ENCODE measurements at regions not wholly inside any gene's neighbourhood (a gene's known extent, or its start where the extent isn't known, plus 50 kb on each side); places are given as distances from the start of the nearest gene placed in this dataset.
"Not testable (repeated sequence)": the region's sequence is repeated elsewhere in the genome, so short reads cannot be mapped to it uniquely, and the experiment has no call there.

DNA sequence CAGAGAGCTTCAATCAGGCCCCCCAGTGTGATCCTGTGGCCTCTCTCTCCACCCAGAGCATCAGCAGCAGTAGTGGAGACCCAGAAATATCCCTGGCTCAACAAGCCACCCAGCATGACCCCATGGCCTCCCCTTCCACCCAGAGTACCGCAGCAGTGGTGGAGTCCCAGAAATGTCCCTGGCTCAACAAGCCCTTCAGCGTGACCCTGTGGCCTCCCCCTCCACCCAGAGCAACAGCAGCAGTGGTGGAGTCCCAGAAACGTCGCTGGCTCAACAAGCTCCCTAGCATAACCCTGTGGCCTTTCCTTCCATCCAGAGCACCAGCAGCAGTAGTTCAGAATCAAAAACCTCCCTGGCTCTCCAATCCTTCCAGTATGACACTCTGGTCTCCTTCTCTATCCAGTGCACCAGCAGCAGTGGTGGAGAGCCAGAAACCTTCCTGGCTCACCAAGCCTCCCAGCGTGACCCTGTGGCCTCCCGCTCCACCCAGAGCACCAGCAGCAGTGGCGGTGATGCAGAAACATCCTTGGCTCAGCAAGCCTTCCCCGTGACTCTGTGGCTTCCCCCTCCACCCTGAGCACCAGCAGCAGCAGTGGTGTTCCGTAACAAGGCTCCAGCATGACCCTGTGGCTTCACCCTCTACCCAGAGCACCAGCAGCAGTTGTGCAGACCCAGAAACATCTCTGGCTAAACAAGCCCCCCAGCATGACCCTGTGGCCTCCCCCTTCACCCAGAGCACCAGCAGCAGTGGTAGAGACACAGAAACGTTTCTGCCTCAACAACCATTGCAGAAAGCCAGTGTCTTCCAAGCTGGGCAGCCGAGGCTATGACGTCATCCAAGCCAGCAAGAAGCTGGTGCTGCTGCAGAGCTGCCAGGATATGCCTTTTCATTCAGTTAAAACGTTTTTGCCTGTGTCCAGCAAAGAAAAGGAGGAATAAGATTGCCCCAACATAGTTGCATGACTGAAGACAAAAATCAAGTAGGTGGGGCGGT, 61.3 kb upstream of the TAMM41 start:
- Histone ChIP-seq H3K4me1 (ENCODE audit: control insufficient read depth, insufficient read depth, low read length) (peaks cover 5% of the 10 kb centered on the region), H3K36me3 (ENCODE audit: control insufficient read depth, insufficient read depth, low read length) (no peaks in the 10 kb centered on the region), H3K27me3 (ENCODE audit: control insufficient read depth, insufficient read depth, low read length) (no peaks in the 10 kb centered on the region), H3K4me3 (ENCODE audit: low read depth, low read length) (no peak overlapping the region), H3K27ac (ENCODE audit: low read depth, low read length) (no peak overlapping the region), H3K9me3 (ENCODE audit: control insufficient read depth, insufficient read depth, low read length) (no peaks in the 10 kb centered on the region)
- DNase-seq (ENCODE audit: low read depth in 4 of 6, low spot score in 6 of 6), result peak in 2 of 6 donors; percentile 35 to 53
- 69% methylated on average over 13 of the region's 14 CpGs for WGBS (ENCODE audit: insufficient coverage)

DNA sequence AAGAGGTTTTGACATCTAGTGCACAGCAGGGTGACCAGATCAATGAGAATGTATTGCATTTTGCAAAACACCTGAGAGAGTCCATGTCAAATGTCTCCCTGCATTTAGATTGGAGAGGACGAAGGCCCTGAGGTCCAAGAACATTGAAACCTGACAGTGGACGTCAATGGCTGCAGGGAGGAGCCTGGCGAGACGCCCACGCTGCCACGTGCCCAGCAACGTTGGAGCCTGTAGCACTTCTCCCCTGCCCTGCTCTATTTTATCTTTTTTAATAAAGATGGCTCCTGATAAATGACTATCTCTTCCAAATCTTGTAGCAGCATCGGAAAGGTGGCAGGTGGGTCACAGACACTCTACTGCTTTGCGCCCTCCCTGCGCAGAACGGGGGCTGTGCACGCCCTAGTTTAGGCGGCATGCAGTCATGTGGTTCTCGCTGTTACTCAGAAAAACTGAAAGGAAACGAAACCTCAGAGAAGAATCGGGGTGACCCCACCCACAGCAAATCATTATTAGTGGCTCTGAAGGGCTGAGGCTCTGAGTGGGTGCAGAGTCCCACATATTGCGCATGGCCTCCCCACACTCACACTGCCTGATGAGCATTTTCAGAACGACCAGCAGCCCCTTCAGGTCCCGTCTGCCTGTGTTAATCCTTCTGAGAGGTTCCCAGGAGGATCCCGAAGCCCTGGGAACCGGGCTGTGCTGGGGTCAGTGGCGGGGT, 62.5 kb upstream of the TAMM41 start:
- H3K4me1 ChIP-seq (ENCODE audit: control insufficient read depth, insufficient read depth, low read length), result peaks cover 5% of the 10 kb centered on the region
- H3K27me3 ChIP-seq (ENCODE audit: control insufficient read depth, insufficient read depth, low read length), result no peaks in the 10 kb centered on the region
- DNase-seq (ENCODE audit: low read depth in 4 of 6, low spot score in 6 of 6), result no peak
- WGBS (ENCODE audit: insufficient coverage), result 76% methylated on average over 7 of the region's 22 CpGs
- H3K27ac ChIP-seq (ENCODE audit: low read depth, low read length), result no peak overlapping the region
- no peak overlapping the region for H3K4me3 ChIP-seq (ENCODE audit: low read depth, low read length)
- no peaks in the 10 kb centered on the region for H3K36me3 ChIP-seq (ENCODE audit: control insufficient read depth, insufficient read depth, low read length)
- H3K9me3 ChIP-seq (ENCODE audit: control insufficient read depth, insufficient read depth, low read length), result no peaks in the 10 kb centered on the region

DNA sequence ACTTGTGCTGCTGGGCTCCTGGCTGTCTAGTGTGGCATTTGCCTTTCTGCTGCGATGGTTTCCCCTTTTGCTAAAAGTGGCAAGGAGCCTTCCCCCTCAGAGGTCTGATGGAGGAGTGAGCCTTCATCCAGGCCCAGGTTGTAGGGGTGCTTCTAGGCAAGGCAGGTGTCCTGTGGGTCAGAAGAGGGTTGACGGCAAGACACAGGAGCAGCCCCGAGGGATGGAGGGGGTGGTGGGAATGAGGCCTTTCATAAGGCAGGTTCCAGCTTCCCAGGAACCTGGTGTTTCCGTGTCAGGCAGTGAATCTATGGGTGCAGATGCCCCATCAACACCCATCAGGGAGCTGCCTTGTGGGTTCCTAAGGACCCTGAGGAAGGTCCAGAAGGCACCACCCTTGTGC, 63.0 kb upstream of the TAMM41 start:
- Histone ChIP-seq H3K4me1 (ENCODE audit: control insufficient read depth, insufficient read depth, low read length) (peaks cover 5% of the 10 kb centered on the region), H3K9me3 (ENCODE audit: control insufficient read depth, insufficient read depth, low read length) (no peaks in the 10 kb centered on the region), H3K4me3 (ENCODE audit: low read depth, low read length) (no peak overlapping the region), H3K27ac (ENCODE audit: low read depth, low read length) (no peak overlapping the region), H3K27me3 (ENCODE audit: control insufficient read depth, insufficient read depth, low read length) (no peaks in the 10 kb centered on the region), H3K36me3 (ENCODE audit: control insufficient read depth, insufficient read depth, low read length) (no peaks in the 10 kb centered on the region)
- no peak for DNase-seq (ENCODE audit: low read depth in 4 of 6, low spot score in 6 of 6)
- 93% methylated on average over 4 of the region's 4 CpGs for WGBS (ENCODE audit: insufficient coverage)

DNA sequence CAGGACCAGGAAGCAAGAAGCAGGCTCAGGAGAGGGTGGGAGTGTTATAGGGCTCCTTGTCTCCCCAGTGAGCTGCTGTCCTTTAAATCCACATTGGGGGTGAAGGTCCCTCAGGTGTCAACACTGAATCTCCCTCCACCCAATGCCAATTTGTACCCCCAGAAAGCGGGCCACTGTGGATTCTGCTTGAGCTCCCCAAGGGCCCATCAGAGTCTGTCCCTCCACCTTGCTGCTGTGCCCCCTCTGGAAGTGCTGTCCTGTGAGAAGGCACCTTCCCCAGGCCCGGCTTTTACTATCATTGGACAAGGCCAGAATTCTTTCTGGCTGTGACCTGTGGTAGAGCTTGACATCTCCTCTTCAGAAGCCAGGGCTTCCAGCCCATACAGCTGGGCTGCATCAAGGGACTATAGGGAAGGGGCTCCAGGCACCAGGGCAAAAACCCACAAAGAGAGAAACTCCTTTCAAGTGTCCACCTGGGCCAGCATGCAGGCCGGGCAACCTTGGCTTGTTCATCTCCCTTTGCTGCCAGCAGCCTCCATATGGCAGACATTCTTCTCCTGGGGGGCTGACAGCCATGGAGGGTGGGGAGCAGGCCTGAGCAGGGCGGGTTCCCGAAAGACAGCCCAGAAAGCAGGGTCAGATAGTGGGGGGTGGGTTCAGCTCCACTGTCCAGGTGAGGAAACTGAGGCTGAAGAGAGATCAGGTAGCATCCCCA, 63.7 kb upstream of the TAMM41 start:
- H3K27ac ChIP-seq (ENCODE audit: low read depth, low read length); H3K36me3 ChIP-seq (ENCODE audit: control insufficient read depth, insufficient read depth, low read length); DNase-seq (ENCODE audit: low read depth in 4 of 6, low spot score in 6 of 6); H3K9me3 ChIP-seq (ENCODE audit: control insufficient read depth, insufficient read depth, low read length); H3K27me3 ChIP-seq (ENCODE audit: control insufficient read depth, insufficient read depth, low read length); H3K4me1 ChIP-seq (ENCODE audit: control insufficient read depth, insufficient read depth, low read length); H3K4me3 ChIP-seq (ENCODE audit: low read depth, low read length): not testable (repeated sequence)
- WGBS (ENCODE audit: insufficient coverage), result 92% methylated on average over 4 of the region's 5 CpGs

DNA sequence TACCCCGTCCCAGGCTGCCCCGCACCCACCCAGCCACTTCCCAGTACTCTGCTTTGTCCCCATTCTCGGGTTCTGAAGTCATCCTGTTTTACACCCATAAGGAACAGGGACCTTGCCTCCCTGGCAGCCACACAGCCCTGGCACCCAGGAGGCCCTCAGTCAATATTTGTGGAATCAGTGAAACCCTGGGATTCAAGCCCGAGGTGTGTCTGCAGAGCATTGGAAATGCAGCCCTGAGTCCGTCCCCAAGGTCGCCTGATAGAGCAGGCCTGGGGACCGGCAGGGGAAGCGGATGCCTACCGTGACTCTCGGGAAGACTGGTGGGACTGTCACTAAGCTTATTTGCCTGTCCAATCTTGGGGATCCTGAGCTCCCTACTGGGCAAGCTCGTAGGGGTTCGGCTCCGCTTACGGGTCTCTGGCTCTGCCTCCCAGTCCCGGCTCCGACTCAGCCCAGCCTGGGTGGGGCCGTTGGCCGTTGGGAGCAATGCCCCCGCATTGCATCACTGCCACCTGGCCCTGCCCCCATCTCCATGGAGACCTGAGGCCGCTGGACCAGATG, 64.4 kb upstream of the TAMM41 start:
- Histone ChIP-seq H3K27me3 (ENCODE audit: control insufficient read depth, insufficient read depth, low read length) (no peaks in the 10 kb centered on the region), H3K27ac (ENCODE audit: low read depth, low read length) (no peak overlapping the region), H3K4me3 (ENCODE audit: low read depth, low read length) (no peak overlapping the region), H3K36me3 (ENCODE audit: control insufficient read depth, insufficient read depth, low read length) (no peaks in the 10 kb centered on the region), H3K9me3 (ENCODE audit: control insufficient read depth, insufficient read depth, low read length) (no peaks in the 10 kb centered on the region), H3K4me1 (ENCODE audit: control insufficient read depth, insufficient read depth, low read length) (peaks cover 5% of the 10 kb centered on the region)
- DNase-seq (ENCODE audit: low read depth in 4 of 6, low spot score in 6 of 6), result peak in 1 of 6 donors; percentile 16
- 49% methylated on average over 15 of the region's 20 CpGs for WGBS (ENCODE audit: insufficient coverage)

DNA sequence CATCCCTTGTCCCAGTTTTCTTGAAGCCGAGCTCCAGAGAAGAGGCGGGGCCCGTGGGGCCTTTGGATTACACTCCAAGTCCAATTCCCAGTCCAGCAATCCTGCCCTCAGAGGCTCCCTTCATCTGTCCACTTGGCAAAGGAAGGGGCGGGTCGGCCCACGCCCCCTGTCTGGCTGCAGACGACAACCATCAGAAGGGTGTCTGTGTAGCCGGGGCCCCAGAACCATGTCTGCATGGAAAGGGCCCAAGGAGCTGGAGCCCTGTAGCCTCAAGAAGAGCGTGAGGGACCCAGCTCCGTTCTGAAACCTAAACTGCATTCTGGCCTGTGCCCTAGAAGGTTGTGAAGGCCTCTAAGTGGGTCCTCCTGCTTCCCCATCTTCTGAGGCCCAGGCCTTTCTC, 65.2 kb upstream of the TAMM41 start:
- H3K9me3 ChIP-seq (ENCODE audit: control insufficient read depth, insufficient read depth, low read length); H3K4me1 ChIP-seq (ENCODE audit: control insufficient read depth, insufficient read depth, low read length); H3K4me3 ChIP-seq (ENCODE audit: low read depth, low read length); H3K27ac ChIP-seq (ENCODE audit: low read depth, low read length); H3K36me3 ChIP-seq (ENCODE audit: control insufficient read depth, insufficient read depth, low read length); DNase-seq (ENCODE audit: low read depth in 4 of 6, low spot score in 6 of 6); H3K27me3 ChIP-seq (ENCODE audit: control insufficient read depth, insufficient read depth, low read length): not testable (repeated sequence)
- 70% methylated on average over 10 of the region's 10 CpGs for WGBS (ENCODE audit: insufficient coverage)

DNA sequence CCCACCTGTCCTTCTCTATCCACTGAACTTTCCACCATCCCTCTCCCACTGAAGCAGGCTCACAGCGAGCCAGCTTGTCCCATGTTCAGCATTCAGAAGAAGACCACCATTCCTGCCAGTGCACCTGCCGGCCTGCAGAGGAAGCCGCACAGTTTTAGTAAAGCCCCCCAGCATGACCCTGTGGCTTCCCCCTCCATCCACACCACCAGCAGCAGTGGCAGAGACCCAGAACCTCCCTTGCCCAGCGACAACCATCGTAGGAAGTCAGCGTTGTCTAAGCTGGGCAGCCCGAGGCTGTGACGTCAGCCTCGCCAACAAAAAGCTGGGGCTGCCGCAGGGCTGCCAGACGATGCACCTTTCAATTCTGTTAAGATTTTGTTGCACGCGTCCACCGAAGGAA, 66.6 kb upstream of the TAMM41 start:
- H3K4me3 ChIP-seq (ENCODE audit: low read depth, low read length), result no peak overlapping the region
- peaks cover 1% of the 10 kb centered on the region for H3K4me1 ChIP-seq (ENCODE audit: control insufficient read depth, insufficient read depth, low read length)
- 76% methylated on average over 11 of the region's 14 CpGs for WGBS (ENCODE audit: insufficient coverage)
- no peaks in the 10 kb centered on the region for H3K9me3 ChIP-seq (ENCODE audit: control insufficient read depth, insufficient read depth, low read length)
- H3K36me3 ChIP-seq (ENCODE audit: control insufficient read depth, insufficient read depth, low read length), result no peaks in the 10 kb centered on the region
- no peak overlapping the region for H3K27ac ChIP-seq (ENCODE audit: low read depth, low read length)
- H3K27me3 ChIP-seq (ENCODE audit: control insufficient read depth, insufficient read depth, low read length), result no peaks in the 10 kb centered on the region
- DNase-seq (ENCODE audit: low read depth in 4 of 6, low spot score in 6 of 6), result no peak

DNA sequence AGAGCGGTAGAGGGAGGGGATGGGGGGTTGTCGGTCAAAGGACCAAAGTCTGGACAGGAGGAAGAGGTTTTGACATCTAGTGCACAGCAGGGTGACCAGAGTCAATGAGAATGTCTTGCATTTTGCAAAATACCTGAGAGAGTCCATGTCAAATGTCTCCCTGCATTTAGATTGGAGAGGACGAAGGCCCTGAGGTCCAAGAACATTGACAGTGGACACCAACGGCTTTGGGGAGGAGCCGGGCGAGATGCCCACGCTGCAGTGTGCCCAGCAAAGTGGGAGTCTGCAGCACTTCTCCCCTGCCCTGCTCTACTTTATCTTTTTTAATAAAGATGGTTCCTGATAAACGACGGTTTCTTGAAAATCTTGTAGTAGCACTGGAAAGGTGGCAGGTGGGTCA, 67.4 kb upstream of the TAMM41 start:
- Histone ChIP-seq H3K27ac (ENCODE audit: low read depth, low read length) (no peak overlapping the region), H3K36me3 (ENCODE audit: control insufficient read depth, insufficient read depth, low read length) (no peaks in the 10 kb centered on the region), H3K4me1 (ENCODE audit: control insufficient read depth, insufficient read depth, low read length) (no peaks in the 10 kb centered on the region), H3K27me3 (ENCODE audit: control insufficient read depth, insufficient read depth, low read length) (no peaks in the 10 kb centered on the region), H3K4me3 (ENCODE audit: low read depth, low read length) (no peak overlapping the region), H3K9me3 (ENCODE audit: control insufficient read depth, insufficient read depth, low read length) (no peaks in the 10 kb centered on the region)
- DNase-seq (ENCODE audit: low read depth in 4 of 6, low spot score in 6 of 6), result no peak
- WGBS (ENCODE audit: insufficient coverage), result 80% methylated on average over 4 of the region's 9 CpGs

DNA sequence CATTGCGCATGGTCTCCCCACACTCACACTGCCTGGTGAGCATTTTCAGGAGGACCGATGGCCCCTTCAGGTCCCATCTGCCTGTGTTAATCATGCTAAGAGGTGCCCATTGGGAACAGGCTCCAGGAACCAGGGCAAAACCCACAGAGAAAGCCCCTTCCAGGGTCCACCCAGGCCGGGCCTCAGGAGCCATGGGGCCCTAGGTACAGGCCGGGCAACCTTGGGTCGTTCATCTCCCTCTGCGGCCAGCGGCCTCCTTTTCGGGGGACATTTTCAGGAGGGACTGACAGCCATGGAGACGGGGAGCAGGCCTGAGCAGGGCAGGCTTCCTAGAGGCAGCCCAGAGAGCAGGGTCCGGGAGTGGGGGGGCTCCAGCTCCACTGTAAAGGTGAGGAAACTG, 68.0 kb upstream of the TAMM41 start:
- Histone ChIP-seq H3K9me3 (ENCODE audit: control insufficient read depth, insufficient read depth, low read length) (no peaks in the 10 kb centered on the region), H3K36me3 (ENCODE audit: control insufficient read depth, insufficient read depth, low read length) (no peaks in the 10 kb centered on the region), H3K4me1 (ENCODE audit: control insufficient read depth, insufficient read depth, low read length) (no peaks in the 10 kb centered on the region), H3K4me3 (ENCODE audit: low read depth, low read length) (no peak overlapping the region), H3K27ac (ENCODE audit: low read depth, low read length) (no peak overlapping the region), H3K27me3 (ENCODE audit: control insufficient read depth, insufficient read depth, low read length) (no peaks in the 10 kb centered on the region)
- no peak for DNase-seq (ENCODE audit: low read depth in 4 of 6, low spot score in 6 of 6)
- WGBS (ENCODE audit: insufficient coverage), result 80% methylated on average over 10 of the region's 10 CpGs

Data from spinal cord (tissue), 9 donors.